WERI-Rb-1 (cell line): ENCODE measurements at regions not wholly inside any gene's neighbourhood (a gene's known extent, or its start where the extent isn't known, plus 50 kb on each side); places are given as distances from the start of the nearest gene placed in this dataset.
A peak's percentile ranks its signal among the peaks of the same experiment; 100 is the strongest.

Source experiments
- DNase-seq: peaks from one replicate; pipeline ENCODE4 v3.0.0-alpha.2; 2020
- H3K27ac ChIP-seq: fragments of 250-450 bp; sonication (Bioruptor Pico); 2 replicates; pipeline ENCODE4 v1.5.1; 2020; ENCODE audit warnings: mild to moderate bottlenecking, moderate library complexity
- H3K27me3 ChIP-seq: fragments of 250-450 bp; sonication (Bioruptor Pico); 2 replicates; pipeline ENCODE4 v1.5.1; 2021; ENCODE audit warnings: mild to moderate bottlenecking, low read depth, moderate library complexity; ENCODE audit not compliant: insufficient read depth, severe bottlenecking
- H3K36me3 ChIP-seq: fragments of 250-450 bp; sonication (Bioruptor Pico); 2 replicates; pipeline ENCODE4 v1.5.1; 2020; ENCODE audit warnings: mild to moderate bottlenecking, moderate library complexity
- H3K4me3 ChIP-seq: 2 replicates; pipeline ENCODE4 v1.5.1; 2011; ENCODE audit warnings: low read depth, mild to moderate bottlenecking, control low read depth, low read length
- H3K9me3 ChIP-seq: fragments of 250-450 bp; sonication (Bioruptor Pico); 2 replicates; pipeline ENCODE4 v1.5.1; 2021; ENCODE audit warnings: mild to moderate bottlenecking, moderate library complexity; ENCODE audit not compliant: severe bottlenecking
- TF ChIP-seq, protein P1 (sequence below): IDR thresholded peaks from 2 replicates; pipeline ENCODE4 v1.5.1; 2011; ENCODE audit warnings: low read depth, mild to moderate bottlenecking, control low read depth, inconsistent platforms, low read length

DNA sequence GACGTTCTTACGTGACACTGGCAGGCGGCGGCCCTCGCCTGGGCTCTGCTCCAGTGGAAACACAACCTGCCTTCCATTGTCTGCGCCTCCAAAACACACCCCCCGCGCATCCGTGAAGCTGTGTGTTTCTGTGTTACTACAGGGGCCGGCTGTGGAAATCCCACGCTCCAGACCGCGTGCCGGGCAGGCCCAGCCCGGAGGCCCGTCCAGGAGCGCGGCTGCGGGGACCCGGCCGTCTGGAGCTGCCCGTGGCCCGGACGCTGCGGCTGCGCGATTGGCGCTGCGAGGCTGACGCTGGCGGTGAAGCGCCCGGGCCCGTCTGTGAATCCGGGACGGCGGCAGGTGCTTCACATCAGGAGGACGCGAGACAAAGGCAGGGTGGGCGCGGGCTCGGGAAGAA, 670.3 kb upstream of the SALL3 start:
- Histone ChIP-seq H3K27me3 (no peaks in the 10 kb centered on the region), H3K9me3 (no peaks in the 10 kb centered on the region)

DNA sequence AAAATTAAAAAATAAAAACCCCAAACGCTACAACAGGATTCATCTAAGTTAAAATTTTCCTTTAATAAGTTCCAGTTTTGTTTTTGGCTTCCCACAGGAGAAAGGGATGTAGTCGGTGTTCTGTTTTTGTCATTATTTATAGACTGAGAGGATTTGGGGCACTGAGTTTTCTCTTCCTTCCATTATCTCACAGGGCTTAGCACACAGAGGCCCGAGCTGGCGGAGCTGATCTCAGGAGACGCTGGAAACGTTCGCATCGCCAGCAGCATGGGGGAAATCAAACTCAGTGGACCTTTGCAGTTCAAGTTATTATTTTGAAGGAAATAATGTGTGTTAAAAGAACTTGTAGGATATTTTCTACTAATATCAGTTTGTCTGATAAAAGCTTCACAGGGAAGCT, 669.7 kb upstream of the SALL3 start:
- H3K9me3 ChIP-seq, result no peaks in the 10 kb centered on the region
- DNase-seq, result no peak
- H3K4me3 ChIP-seq, result no peak overlapping the region
- no peak overlapping the region for H3K27ac ChIP-seq
- TF ChIP-seq, protein P1, sequence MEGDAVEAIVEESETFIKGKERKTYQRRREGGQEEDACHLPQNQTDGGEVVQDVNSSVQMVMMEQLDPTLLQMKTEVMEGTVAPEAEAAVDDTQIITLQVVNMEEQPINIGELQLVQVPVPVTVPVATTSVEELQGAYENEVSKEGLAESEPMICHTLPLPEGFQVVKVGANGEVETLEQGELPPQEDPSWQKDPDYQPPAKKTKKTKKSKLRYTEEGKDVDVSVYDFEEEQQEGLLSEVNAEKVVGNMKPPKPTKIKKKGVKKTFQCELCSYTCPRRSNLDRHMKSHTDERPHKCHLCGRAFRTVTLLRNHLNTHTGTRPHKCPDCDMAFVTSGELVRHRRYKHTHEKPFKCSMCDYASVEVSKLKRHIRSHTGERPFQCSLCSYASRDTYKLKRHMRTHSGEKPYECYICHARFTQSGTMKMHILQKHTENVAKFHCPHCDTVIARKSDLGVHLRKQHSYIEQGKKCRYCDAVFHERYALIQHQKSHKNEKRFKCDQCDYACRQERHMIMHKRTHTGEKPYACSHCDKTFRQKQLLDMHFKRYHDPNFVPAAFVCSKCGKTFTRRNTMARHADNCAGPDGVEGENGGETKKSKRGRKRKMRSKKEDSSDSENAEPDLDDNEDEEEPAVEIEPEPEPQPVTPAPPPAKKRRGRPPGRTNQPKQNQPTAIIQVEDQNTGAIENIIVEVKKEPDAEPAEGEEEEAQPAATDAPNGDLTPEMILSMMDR, result no peak
- no peaks in the 10 kb centered on the region for H3K36me3 ChIP-seq
- H3K27me3 ChIP-seq, result no peaks in the 10 kb centered on the region

More for the DNA sequence above, 670.3 kb upstream of the SALL3 start:
- H3K4me3 ChIP-seq, result no peak overlapping the region
- TF ChIP-seq, protein P1, result no peak
- no peak overlapping the region for H3K27ac ChIP-seq
- no peaks in the 10 kb centered on the region for H3K36me3 ChIP-seq
- no peak for DNase-seq

DNA sequence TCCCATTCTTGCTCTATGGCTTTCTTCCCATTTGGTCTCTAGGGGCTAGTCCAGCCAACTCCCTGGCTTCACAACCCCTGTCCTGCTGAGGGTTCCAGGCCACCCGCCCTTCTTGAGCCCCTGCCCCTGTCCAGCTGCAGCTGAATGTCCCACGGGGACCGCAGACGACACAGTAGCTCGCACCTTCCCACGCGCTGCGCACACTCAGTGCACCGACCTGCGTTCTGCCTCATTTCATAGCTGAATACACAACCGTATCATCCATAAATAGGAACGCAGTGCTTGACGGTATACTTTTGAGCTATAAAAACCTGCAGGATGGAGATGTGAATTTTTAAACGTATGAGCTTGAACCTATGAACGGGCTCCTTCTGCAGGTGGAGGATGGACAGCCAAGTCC, 660.4 kb upstream of the SALL3 start:
- no peak for DNase-seq

DNA sequence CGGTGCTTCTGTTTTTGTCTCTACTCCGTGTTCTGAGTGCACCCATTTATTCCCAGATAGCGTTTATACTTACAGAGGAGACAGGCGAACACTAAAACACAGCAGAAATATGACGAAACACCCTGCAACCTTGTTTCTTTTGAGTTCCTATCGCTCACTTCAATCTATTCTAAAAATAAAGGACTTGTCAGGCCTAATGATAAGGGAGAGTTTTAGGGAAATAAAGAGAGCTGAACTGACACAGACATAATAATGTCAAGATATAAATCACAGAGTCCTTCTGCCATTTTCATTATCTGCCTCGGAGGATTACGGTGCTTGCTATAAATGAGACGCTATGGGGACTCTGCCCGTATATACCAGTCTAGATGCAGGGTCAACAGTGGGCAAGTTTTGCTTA, 659.7 kb upstream of the SALL3 start:
- Histone ChIP-seq H3K9me3 (no peaks in the 10 kb centered on the region), H3K27ac (peak overlapping the region; percentile 38), H3K36me3 (no peaks in the 10 kb centered on the region), H3K27me3 (no peaks in the 10 kb centered on the region), H3K4me3 (peak overlapping the region; percentile 2; the same call in 1 of the 2 replicates)
- DNase-seq, result no peak
- TF ChIP-seq, protein P1, result no peak

More for the DNA sequence above, 660.4 kb upstream of the SALL3 start:
- Histone ChIP-seq H3K27me3 (no peaks in the 10 kb centered on the region), H3K36me3 (no peaks in the 10 kb centered on the region), H3K4me3 (no peak overlapping the region), H3K9me3 (no peaks in the 10 kb centered on the region), H3K27ac (no peak overlapping the region)
- TF ChIP-seq, protein P1, result no peak

DNA sequence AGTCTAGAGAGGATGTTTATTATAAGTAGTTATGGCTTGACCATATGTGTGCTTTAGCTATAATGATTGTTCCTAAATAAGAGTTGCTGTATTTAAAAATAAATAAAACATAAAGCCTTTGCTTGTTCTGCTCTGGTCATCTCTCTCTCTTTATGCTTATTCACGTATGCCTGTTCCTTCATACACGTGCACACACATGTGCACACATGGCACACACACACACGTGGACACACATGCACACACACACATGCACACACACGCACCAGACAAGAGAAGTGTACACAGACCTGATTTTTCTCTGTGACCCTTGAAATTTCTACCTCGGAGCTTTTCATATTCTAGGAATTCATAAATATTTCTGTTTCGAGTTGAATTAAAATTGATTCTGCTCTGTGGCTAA, 658.2 kb upstream of the SALL3 start:
- Histone ChIP-seq H3K27ac (no peak overlapping the region; the same call in 1 of the 2 replicates), H3K4me3 (no peak overlapping the region), H3K9me3 (no peaks in the 10 kb centered on the region), H3K27me3 (no peaks in the 10 kb centered on the region), H3K36me3 (no peaks in the 10 kb centered on the region)
- no peak for DNase-seq
- TF ChIP-seq, protein P1, result no peak

DNA sequence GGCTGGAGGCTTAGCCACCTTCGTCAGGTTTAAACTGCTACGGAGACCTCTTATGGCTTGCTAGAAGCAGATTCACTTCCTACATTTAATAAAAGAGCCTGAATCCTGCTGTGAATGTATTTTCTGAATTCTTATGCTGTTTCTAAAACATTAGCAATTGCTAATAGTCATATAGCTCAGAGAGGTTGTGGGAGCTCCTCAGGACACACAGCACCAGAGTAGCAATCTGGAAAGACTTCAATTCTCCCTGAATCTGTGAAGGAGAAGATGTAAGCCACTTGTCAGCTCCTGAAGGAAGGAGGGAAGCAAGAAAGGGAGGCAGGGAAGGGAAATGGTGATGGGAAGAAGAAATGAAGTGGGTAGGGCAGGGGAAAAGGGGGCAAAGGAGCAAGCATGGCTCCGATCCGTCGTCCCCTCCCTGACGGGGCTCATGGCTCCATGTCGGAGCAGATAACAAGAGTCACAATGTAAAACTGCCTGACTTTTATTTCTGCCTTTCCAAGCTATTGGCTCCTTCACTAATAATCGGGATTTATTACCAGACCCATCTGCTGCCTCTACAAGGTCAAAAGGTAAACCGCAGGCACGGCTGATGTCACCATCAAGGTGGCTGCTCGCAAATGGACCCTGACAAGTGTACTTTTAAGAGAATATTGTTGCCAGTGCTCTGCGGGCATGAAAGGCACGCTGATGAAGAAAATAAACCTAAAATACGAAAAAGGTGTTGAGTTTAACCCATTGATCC, 656.0 kb upstream of the SALL3 start:
- H3K27ac ChIP-seq, result peak overlapping the region; percentile 59
- H3K9me3 ChIP-seq, result no peaks in the 10 kb centered on the region
- peak; percentile 67 for DNase-seq
- no peaks in the 10 kb centered on the region for H3K27me3 ChIP-seq
- H3K36me3 ChIP-seq, result no peaks in the 10 kb centered on the region
- TF ChIP-seq, protein P1, result no peak
- H3K4me3 ChIP-seq, result no peak overlapping the region
